MCF 10A (cell line): ENCODE measurements at regions not wholly inside any gene's neighbourhood (a gene's known extent, or its start where the extent isn't known, plus 50 kb on each side); places are given as distances from the start of the nearest gene placed in this dataset.
A peak's percentile ranks its signal among the peaks of the same experiment; 100 is the strongest.

Experiments
- BruUV-seq: library from RNA; stranded (reverse); fragments of 400-500 nt; replicated peaks from 2 replicates; lab custom pipeline; 2021; lab: Mats Ljungman, UMichigan
- CTCF ChIA-PET: fragments of 300-600 bp; sonication (Branson Sonifier 250); formaldehyde crosslinking; extraction: SDS; loops from one replicate; lab custom pipeline; 2021; ENCODE audit warnings: antibody characterized with exemption, inconsistent platforms; lab: Yijun Ruan, JAX
- POLR2A ChIA-PET: fragments of 300-600, 350-650 bp; sonication (Branson Sonifier 250); formaldehyde crosslinking; extraction: SDS; loops from one replicate; lab custom pipeline; 2020; ENCODE audit warnings: antibody characterized with exemption, inconsistent platforms; lab: Yijun Ruan, JAX
- DNase-seq: peaks from one replicate; pipeline ENCODE4 v3.0.0-alpha.2; 2018; ENCODE audit not compliant: unreplicated experiment
- H3K27ac Mint-ChIP-seq: one replicate; pipeline ENCODE4 v1.8.0; 2022; ENCODE audit warnings: mild to moderate bottlenecking, low read depth, mixed read lengths; ENCODE audit not compliant: unreplicated experiment
- H3K27me3 Mint-ChIP-seq: one replicate; pipeline ENCODE4 v1.8.0; 2022; ENCODE audit warnings: mixed read lengths; ENCODE audit not compliant: insufficient read depth, unreplicated experiment
- H3K36me3 Mint-ChIP-seq: one replicate; pipeline ENCODE4 v1.8.0; 2022; ENCODE audit warnings: mild to moderate bottlenecking, moderate library complexity, mixed read lengths; ENCODE audit not compliant: insufficient read depth, unreplicated experiment
- H3K4me1 Mint-ChIP-seq: one replicate; pipeline ENCODE4 v1.8.0; 2022; ENCODE audit warnings: mixed read lengths; ENCODE audit not compliant: insufficient read depth, unreplicated experiment
- H3K4me3 Mint-ChIP-seq: one replicate; pipeline ENCODE4 v1.8.0; 2022; ENCODE audit warnings: mild to moderate bottlenecking, moderate library complexity, mixed read lengths; ENCODE audit not compliant: unreplicated experiment
- H3K9me3 Mint-ChIP-seq: one replicate; pipeline ENCODE4 v1.8.0; 2022; ENCODE audit warnings: mixed read lengths; ENCODE audit not compliant: unreplicated experiment
- CTCF ChIP-seq: fragments of 200-600 bp; IDR thresholded peaks from one replicate; pipeline ENCODE4 v1.8.0; 2022; ENCODE audit warnings: antibody characterized with exemption, mild to moderate bottlenecking; ENCODE audit not compliant: unreplicated experiment
- intact Hi-C: fragments of 100-400 bp; cut with micrococcal nuclease; formaldehyde crosslinking; loops from 2 replicates; pipeline ENCODE4 v1.14.1; 2022

- BruUV-seq, result no TSS peak
- Mint-ChIP-seq H3K36me3 (no peaks in the 10 kb centered on the region), H3K4me3 (no peak overlapping the region), H3K4me1 (no peaks in the 10 kb centered on the region), H3K27ac (no peak overlapping the region), H3K27me3 (no peaks in the 10 kb centered on the region), H3K9me3 (no peaks in the 10 kb centered on the region)
- TF ChIP-seq CTCF, result no peak
- intact Hi-C loops, result no loop called here
- DNase-seq, result no peak
- ChIA-PET POLR2A (interaction anchor here (0.6 kb wide), 1 partner anchor 321 kb away, joined by 3 read pairs; no protein-coding TSS in a partner anchor), CTCF (interaction anchor here (1.1 kb wide), 1 partner anchor 17 kb away, joined by 4 read pairs; no protein-coding TSS in a partner anchor)
These were observed 147.1 kb upstream of the MARCKS start for GRCh38 chr6:113709936-113710509.

- no peak for DNase-seq
- Mint-ChIP-seq H3K27me3 (no peaks in the 10 kb centered on the region), H3K27ac (no peak overlapping the region), H3K9me3 (no peaks in the 10 kb centered on the region), H3K36me3 (no peaks in the 10 kb centered on the region), H3K4me1 (no peaks in the 10 kb centered on the region), H3K4me3 (no peak overlapping the region)
- CTCF ChIA-PET, result interaction anchor here (0.6 kb wide), 1 partner anchor 1065 kb away, joined by 3 read pairs; no protein-coding TSS in a partner anchor
- intact Hi-C loops, result no loop called here
- no TSS peak for BruUV-seq
- no peak for TF ChIP-seq CTCF
- POLR2A ChIA-PET, result interaction anchor here (0.9 kb wide), 2 partner anchors 13 to 15 kb away, joined by 3 read pairs; no protein-coding TSS in a partner anchor
These were observed 143.5 kb upstream of the MARCKS start for GRCh38 chr6:113713665-113714064.

GRCh38 chr6:113718588-113718987, 138.6 kb upstream of the MARCKS start:
- BruUV-seq, result no TSS peak
- TF ChIP-seq CTCF, result no peak
- peak overlapping the region; percentile 19 for H3K27ac Mint-ChIP-seq

GRCh38 chr6:113719064-113719463, 138.1 kb upstream of the MARCKS start:
- BruUV-seq, result no TSS peak
- intact Hi-C loops, result no loop called here
- H3K27me3 Mint-ChIP-seq, result no peaks in the 10 kb centered on the region
- peak overlapping the region; percentile 19 for H3K27ac Mint-ChIP-seq
- H3K4me1 Mint-ChIP-seq, result no peaks in the 10 kb centered on the region
- ChIA-PET POLR2A (no interaction called here), CTCF (no interaction called here)
- TF ChIP-seq CTCF, result no peak
- peak; percentile 20 for DNase-seq
- H3K4me3 Mint-ChIP-seq, result no peak overlapping the region
- H3K9me3 Mint-ChIP-seq, result no peaks in the 10 kb centered on the region
- H3K36me3 Mint-ChIP-seq, result no peaks in the 10 kb centered on the region

More at GRCh38 chr6:113718588-113718987, 138.6 kb upstream of the MARCKS start:
- intact Hi-C loops, result no loop called here
- CTCF ChIA-PET, result no interaction called here
- Mint-ChIP-seq H3K36me3 (no peaks in the 10 kb centered on the region), H3K4me1 (no peaks in the 10 kb centered on the region), H3K27me3 (no peaks in the 10 kb centered on the region), H3K4me3 (no peak overlapping the region), H3K9me3 (no peaks in the 10 kb centered on the region)
- POLR2A ChIA-PET, result no interaction called here
- no peak for DNase-seq
